SU-DHL-6 (cell line): ENCODE measurements at regions not wholly inside any gene's neighbourhood (a gene's known extent, or its start where the extent isn't known, plus 50 kb on each side); places are given as distances from the start of the nearest gene placed in this dataset.

Experiments
- H2AFZ ChIP-seq: fragments of 200-600 bp; sonication (generic); 2 replicates; pipeline ENCODE4 v1.6.1; 2014; ENCODE audit warnings: low read depth, mild to moderate bottlenecking, moderate library complexity, mixed read lengths, antibody characterized with exemption, low read length; ENCODE audit not compliant: severe bottlenecking
- H3F3A ChIP-seq: fragments of 200-600 bp; shearing (Covaris generic); 2 replicates; pipeline ENCODE4 v1.6.0; 2016; ENCODE audit warnings: antibody characterized with exemption, mild to moderate bottlenecking; ENCODE audit not compliant: insufficient read depth
- H3K27ac ChIP-seq: fragments of 200-600 bp; sonication (generic); 2 replicates; pipeline ENCODE4 v1.5.1; 2016; ENCODE audit warnings: low read depth, mild to moderate bottlenecking, low read length, moderate library complexity, mixed read lengths
- H3K27me3 ChIP-seq: fragments of 200-600 bp; sonication (generic), shearing (Covaris generic); 2 replicates; pipeline ENCODE4 v1.6.0; 2014; ENCODE audit warnings: mild to moderate bottlenecking, low read length
- H3K36me3 ChIP-seq: fragments of 200-600 bp; sonication (generic); 2 replicates; pipeline ENCODE4 v1.6.1; 2014; ENCODE audit warnings: mild to moderate bottlenecking, low read length, mixed read lengths
- H3K4me2 ChIP-seq: fragments of 300-600, 200-600 bp; shearing (Covaris generic), sonication (generic); 2 replicates; pipeline ENCODE4 v1.6.0; 2014; ENCODE audit warnings: low read length, low read depth, mild to moderate bottlenecking; ENCODE audit not compliant: poor library complexity, severe bottlenecking
- H3K4me3 ChIP-seq: fragments of 200-600 bp; sonication (generic); 2 replicates; pipeline ENCODE4 v1.5.1; 2014; ENCODE audit warnings: antibody characterized with exemption, low read length, mild to moderate bottlenecking, mixed read lengths; ENCODE audit not compliant: insufficient read depth, poor library complexity, severe bottlenecking
- H3K79me2 ChIP-seq: fragments of 200-600 bp; sonication (generic); 2 replicates; pipeline ENCODE4 v1.6.1; 2014; ENCODE audit warnings: mild to moderate bottlenecking, low read length, moderate library complexity; ENCODE audit not compliant: insufficient read depth
- H3K9ac ChIP-seq: fragments of 200-600 bp; sonication (generic); 2 replicates; pipeline ENCODE4 v1.7.0; 2014; ENCODE audit warnings: mild to moderate bottlenecking, low read length
- H3K9me2 ChIP-seq: fragments of 200-600 bp; sonication (generic); replicated peaks from 2 replicates; pipeline ENCODE4 v1.6.1; 2014; ENCODE audit warnings: low read length; ENCODE audit not compliant: insufficient read depth
- H3K9me3 ChIP-seq: fragments of 200-600 bp; sonication (generic); 2 replicates; pipeline ENCODE4 v1.6.1; 2014; ENCODE audit warnings: low read length, mixed read lengths; ENCODE audit not compliant: insufficient read depth
- H4K20me1 ChIP-seq: fragments of 200-600 bp; sonication (generic); 2 replicates; pipeline ENCODE4 v1.6.1; 2014; ENCODE audit warnings: low read depth, mild to moderate bottlenecking, antibody characterized with exemption, low read length, moderate library complexity, mixed read lengths
- CTCF ChIP-seq: fragments of 200-600 bp; sonication (generic); IDR thresholded peaks from one replicate; pipeline ENCODE4 v1.5.1; 2017; ENCODE audit warnings: antibody characterized with exemption, mild to moderate bottlenecking, low read length, moderate library complexity; ENCODE audit not compliant: insufficient read depth, poor library complexity, severe bottlenecking
- EZH2phosphoT487 ChIP-seq: fragments of 200-600 bp; sonication (generic), shearing (Covaris generic); conservative IDR thresholded peaks from 2 replicates; pipeline ENCODE4 v1.6.1; 2018; ENCODE audit warnings: mild to moderate bottlenecking, antibody characterized with exemption, low read length, moderate library complexity, mixed read lengths

GRCh38 chr2:120985174-120985996 is 249.7 kb downstream of the GLI2 start:
- Histone ChIP-seq H4K20me1 (no peaks in the 10 kb centered on the region), H3K27me3 (no peaks in the 10 kb centered on the region), H3F3A (no peaks in the 10 kb centered on the region), H3K4me3 (no peak overlapping the region), H2AFZ (no peak overlapping the region), H3K79me2 (no peaks in the 10 kb centered on the region), H3K36me3 (no peaks in the 10 kb centered on the region), H3K4me2 (no peak overlapping the region), H3K9ac (no peak overlapping the region), H3K9me2 (no peaks in the 10 kb centered on the region), H3K27ac (no peak overlapping the region), H3K9me3 (no peaks in the 10 kb centered on the region)
- TF ChIP-seq EZH2phosphoT487 (no peak), CTCF (no peak)

GRCh38 chr2:120985997-120986651 is 250.5 kb downstream of the GLI2 start:
- Histone ChIP-seq H3K4me2 (no peak overlapping the region), H3K4me3 (no peak overlapping the region), H3K9me3 (no peaks in the 10 kb centered on the region), H3K27me3 (no peaks in the 10 kb centered on the region), H2AFZ (no peak overlapping the region), H3K27ac (no peak overlapping the region), H3K9ac (no peak overlapping the region), H3K36me3 (no peaks in the 10 kb centered on the region), H3K9me2 (no peaks in the 10 kb centered on the region), H3F3A (no peaks in the 10 kb centered on the region), H4K20me1 (no peaks in the 10 kb centered on the region), H3K79me2 (no peaks in the 10 kb centered on the region)
- TF ChIP-seq CTCF (no peak), EZH2phosphoT487 (no peak)

GRCh38 chr2:120986898-120987650 is 251.4 kb downstream of the GLI2 start:
- Histone ChIP-seq H3K27me3 (no peaks in the 10 kb centered on the region), H3K27ac (no peak overlapping the region), H2AFZ (no peak overlapping the region), H3K9me2 (no peaks in the 10 kb centered on the region), H3K79me2 (no peaks in the 10 kb centered on the region), H3K4me2 (no peak overlapping the region), H3F3A (no peaks in the 10 kb centered on the region), H3K9ac (no peak overlapping the region), H3K36me3 (no peaks in the 10 kb centered on the region), H3K9me3 (no peaks in the 10 kb centered on the region), H4K20me1 (no peaks in the 10 kb centered on the region), H3K4me3 (no peak overlapping the region)
- no peak for TF ChIP-seq CTCF
- no peak for TF ChIP-seq EZH2phosphoT487
